Parathyroid adenoma (tissue), 2 donors: ENCODE measurements at regions not wholly inside any gene's neighbourhood (a gene's known extent, or its start where the extent isn't known, plus 50 kb on each side); places are given as distances from the start of the nearest gene placed in this dataset.

Experiments used
- H2AFZ ChIP-seq: fragments of 300-600 bp; sonication (generic); one replicate; pipeline ENCODE4 v1.7.0; 2017; ENCODE audit warnings: antibody characterized with exemption, mild to moderate bottlenecking
- H3K27ac ChIP-seq: fragments of 300-600 bp; sonication (generic); one replicate; pipeline ENCODE4 v1.7.0; 2017
- H3K27me3 ChIP-seq: fragments of 300-600 bp; sonication (generic); one replicate; pipeline ENCODE4 v1.7.0; 2017; ENCODE audit warnings: low read length; ENCODE audit not compliant: control insufficient read depth, insufficient read depth
- H3K36me3 ChIP-seq: fragments of 300-600 bp; sonication (generic); one replicate; pipeline ENCODE4 v1.7.0; 2017; ENCODE audit warnings: low read length; ENCODE audit not compliant: control insufficient read depth, insufficient read depth
- H3K4me1 ChIP-seq: fragments of 300-600 bp; sonication (generic); one replicate; pipeline ENCODE4 v1.7.0; 2017; ENCODE audit warnings: control low read depth
- H3K4me2 ChIP-seq: fragments of 300-600 bp; sonication (generic); one replicate; pipeline ENCODE4 v1.7.0; 2017; ENCODE audit warnings: low read length
- H3K4me3 ChIP-seq: fragments of 300-600 bp; sonication (generic); one replicate; pipeline ENCODE4 v1.7.0; 2017; ENCODE audit warnings: low read depth, low read length
- H3K79me2 ChIP-seq: fragments of 300-600 bp; sonication (generic); one replicate; pipeline ENCODE4 v1.7.0; 2017; ENCODE audit warnings: control low read depth
- H3K9ac ChIP-seq: fragments of 300-600 bp; sonication (generic); one replicate; pipeline ENCODE4 v1.7.0; 2017; ENCODE audit warnings: mild to moderate bottlenecking
- H3K9me3 ChIP-seq: fragments of 300-600 bp; sonication (generic); one replicate; pipeline ENCODE4 v1.7.0; 2017; ENCODE audit warnings: low read length; ENCODE audit not compliant: control insufficient read depth
- TF ChIP-seq, protein P1 (sequence below): fragments of 300-600 bp; sonication (generic); IDR thresholded peaks from one replicate; pipeline ENCODE4 v1.7.0; 2017; ENCODE audit warnings: antibody characterized with exemption, mild to moderate bottlenecking
- donor health status: primary hyperparathyroidism.

DNA sequence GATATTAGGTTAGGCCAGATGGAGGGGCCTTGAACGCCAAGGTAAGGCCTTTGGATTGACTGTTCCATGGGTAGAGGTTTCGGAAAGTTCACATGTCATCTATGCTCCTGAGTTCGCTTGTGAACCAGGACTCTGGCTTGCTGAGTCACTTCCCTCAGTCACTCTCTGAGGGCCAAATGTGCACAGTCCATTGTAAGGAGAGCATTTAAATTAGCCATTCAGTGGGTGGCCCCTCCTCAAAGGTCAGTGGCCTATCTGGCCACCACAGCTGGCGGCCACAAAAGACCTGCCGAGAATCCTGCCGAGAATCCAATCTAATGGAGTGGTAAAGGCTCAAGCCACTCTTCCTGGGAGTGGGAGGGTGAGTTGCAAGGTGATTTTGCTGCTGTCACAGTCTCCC, 58.9 kb upstream of the ARAP3 start:
- Histone ChIP-seq H3K4me2 (no peak overlapping the region), H2AFZ (no peak overlapping the region), H3K4me3 (no peak overlapping the region), H3K9me3 (no peaks in the 10 kb centered on the region), H3K27ac (no peak overlapping the region), H3K79me2 (no peaks in the 10 kb centered on the region), H3K27me3 (no peaks in the 10 kb centered on the region), H3K36me3 (no peaks in the 10 kb centered on the region), H3K9ac (no peak overlapping the region), H3K4me1 (no peaks in the 10 kb centered on the region)
- TF ChIP-seq, protein P1, sequence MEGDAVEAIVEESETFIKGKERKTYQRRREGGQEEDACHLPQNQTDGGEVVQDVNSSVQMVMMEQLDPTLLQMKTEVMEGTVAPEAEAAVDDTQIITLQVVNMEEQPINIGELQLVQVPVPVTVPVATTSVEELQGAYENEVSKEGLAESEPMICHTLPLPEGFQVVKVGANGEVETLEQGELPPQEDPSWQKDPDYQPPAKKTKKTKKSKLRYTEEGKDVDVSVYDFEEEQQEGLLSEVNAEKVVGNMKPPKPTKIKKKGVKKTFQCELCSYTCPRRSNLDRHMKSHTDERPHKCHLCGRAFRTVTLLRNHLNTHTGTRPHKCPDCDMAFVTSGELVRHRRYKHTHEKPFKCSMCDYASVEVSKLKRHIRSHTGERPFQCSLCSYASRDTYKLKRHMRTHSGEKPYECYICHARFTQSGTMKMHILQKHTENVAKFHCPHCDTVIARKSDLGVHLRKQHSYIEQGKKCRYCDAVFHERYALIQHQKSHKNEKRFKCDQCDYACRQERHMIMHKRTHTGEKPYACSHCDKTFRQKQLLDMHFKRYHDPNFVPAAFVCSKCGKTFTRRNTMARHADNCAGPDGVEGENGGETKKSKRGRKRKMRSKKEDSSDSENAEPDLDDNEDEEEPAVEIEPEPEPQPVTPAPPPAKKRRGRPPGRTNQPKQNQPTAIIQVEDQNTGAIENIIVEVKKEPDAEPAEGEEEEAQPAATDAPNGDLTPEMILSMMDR = no peak

DNA sequence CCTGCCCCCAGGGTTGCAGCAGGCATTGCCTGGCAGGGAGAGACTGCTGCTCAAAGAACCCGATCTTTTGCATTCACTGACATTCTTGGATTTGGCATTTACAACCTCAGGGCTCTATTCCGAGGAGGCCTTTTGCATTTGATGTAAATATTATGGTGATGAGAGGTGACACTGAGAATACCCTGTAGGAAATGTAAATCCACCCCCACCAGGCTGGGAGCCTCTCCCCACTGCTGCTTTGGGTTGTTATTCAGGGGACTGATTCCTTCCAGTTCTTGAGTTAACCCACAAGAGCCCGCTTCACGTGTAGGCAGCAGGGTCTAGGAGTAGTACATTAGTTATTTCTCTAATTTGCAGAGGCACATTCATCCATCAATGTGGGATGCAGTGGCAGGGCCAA, 55.5 kb upstream of the ARAP3 start:
- TF ChIP-seq, protein P1 = no peak
- Histone ChIP-seq H3K4me2 (no peak overlapping the region), H3K27me3 (no peaks in the 10 kb centered on the region), H3K36me3 (no peaks in the 10 kb centered on the region), H3K27ac (no peak overlapping the region), H3K9ac (no peak overlapping the region), H3K9me3 (no peaks in the 10 kb centered on the region), H3K79me2 (no peaks in the 10 kb centered on the region), H3K4me1 (peaks cover 9% of the 10 kb centered on the region), H3K4me3 (no peak overlapping the region), H2AFZ (no peak overlapping the region)

DNA sequence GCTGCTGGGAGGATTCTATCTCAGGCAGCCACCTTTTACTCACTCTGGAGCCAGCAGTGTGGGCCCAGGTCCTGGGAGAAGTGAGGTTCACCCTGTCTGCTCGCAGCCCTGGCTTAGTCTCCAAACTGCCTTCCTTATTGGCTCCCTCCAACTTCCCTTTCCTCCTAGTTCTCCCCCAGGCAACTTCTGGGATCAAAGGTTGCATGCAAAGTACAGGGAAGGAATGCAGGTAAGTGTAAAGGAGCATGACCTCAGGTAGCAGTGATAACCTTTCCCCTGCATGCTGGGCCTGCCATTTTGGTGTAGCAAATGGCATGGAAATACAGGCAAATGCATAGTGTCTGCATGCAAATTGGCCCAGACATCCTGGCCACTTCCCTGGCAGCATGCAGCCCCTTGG, 53.8 kb upstream of the ARAP3 start:
- TF ChIP-seq, protein P1 = no peak
- Histone ChIP-seq H3K9ac (no peak overlapping the region), H3K36me3 (no peaks in the 10 kb centered on the region), H3K9me3 (no peaks in the 10 kb centered on the region), H2AFZ (no peak overlapping the region), H3K4me2 (no peak overlapping the region), H3K4me3 (no peak overlapping the region), H3K27me3 (no peaks in the 10 kb centered on the region), H3K4me1 (peaks cover 25% of the 10 kb centered on the region), H3K79me2 (no peaks in the 10 kb centered on the region), H3K27ac (no peak overlapping the region)

DNA sequence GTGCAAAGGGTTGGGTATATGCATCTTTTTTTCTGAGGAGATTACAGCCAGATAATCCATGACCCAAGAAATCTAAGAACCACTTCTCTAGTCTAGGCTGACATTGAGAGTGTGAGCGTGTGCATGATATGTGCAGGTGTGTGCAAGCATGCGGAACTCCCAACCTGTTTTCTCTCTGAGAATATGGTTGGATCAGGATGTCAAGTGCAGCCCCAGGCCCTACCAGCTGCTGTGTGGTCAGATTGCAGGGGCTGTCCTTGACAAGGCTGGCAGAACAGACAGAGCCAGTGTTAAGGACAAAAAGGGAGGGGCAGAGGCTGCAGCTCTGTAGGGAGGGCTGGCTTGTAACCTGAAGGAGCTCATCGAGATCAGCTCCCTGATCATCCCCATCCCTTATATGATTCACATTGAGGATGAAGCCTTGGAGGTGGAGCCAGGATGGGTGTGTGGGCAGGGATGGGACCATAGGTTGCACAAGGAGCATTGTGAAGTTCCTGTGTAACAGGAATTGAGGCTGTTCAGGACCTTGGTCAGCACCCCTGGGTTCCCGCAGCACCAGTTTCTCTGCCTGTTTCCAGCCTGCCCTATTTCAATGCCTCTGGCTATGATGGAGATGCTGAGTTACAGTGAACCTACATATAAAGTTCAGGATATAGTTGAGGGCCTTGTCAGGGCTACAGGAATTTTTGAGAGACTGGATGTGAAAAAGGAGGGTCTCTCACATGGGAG, 52.6 kb upstream of the ARAP3 start:
- H3K9ac ChIP-seq = no peak overlapping the region
- no peaks in the 10 kb centered on the region for H3K79me2 ChIP-seq
- TF ChIP-seq, protein P1 = no peak
- no peak overlapping the region for H3K27ac ChIP-seq
- no peaks in the 10 kb centered on the region for H3K9me3 ChIP-seq
- no peak overlapping the region for H2AFZ ChIP-seq
- peaks cover 30% of the 10 kb centered on the region for H3K4me1 ChIP-seq
- H3K4me2 ChIP-seq = no peak overlapping the region
- no peak overlapping the region for H3K4me3 ChIP-seq
- H3K36me3 ChIP-seq = no peaks in the 10 kb centered on the region
- no peaks in the 10 kb centered on the region for H3K27me3 ChIP-seq

DNA sequence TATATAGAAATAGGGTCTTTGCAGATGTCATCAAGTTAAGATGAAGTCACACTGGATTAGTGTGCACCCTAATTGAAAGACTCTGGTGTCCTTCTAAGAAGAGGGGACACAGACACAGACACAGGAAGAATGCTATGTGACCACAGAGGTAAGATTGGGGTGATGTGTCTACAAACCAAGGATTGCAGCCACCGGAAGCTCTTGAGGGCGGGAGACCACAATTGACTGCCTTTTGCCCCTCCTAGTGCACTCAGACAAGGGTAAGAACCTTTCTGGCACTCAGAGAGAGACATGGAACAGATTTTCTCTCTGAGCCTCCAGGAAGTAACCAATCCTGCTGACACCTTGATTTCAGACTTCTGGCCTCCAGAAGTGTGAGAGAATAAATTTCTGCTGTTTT, 51.2 kb upstream of the ARAP3 start:
- Histone ChIP-seq H2AFZ (no peak overlapping the region), H3K27me3 (no peaks in the 10 kb centered on the region), H3K9ac (no peak overlapping the region), H3K27ac (no peak overlapping the region), H3K4me3 (no peak overlapping the region), H3K9me3 (no peaks in the 10 kb centered on the region), H3K4me2 (no peak overlapping the region), H3K36me3 (no peaks in the 10 kb centered on the region), H3K79me2 (no peaks in the 10 kb centered on the region), H3K4me1 (peaks cover 30% of the 10 kb centered on the region)
- TF ChIP-seq, protein P1 = no peak
